Caco-2 (cell line): ENCODE measurements at regions not wholly inside any gene's neighbourhood (a gene's known extent, or its start where the extent isn't known, plus 50 kb on each side); places are given as distances from the start of the nearest gene placed in this dataset.

Source experiments
- BruUV-seq: library from RNA; stranded (reverse); fragments of 400-500 nt; replicated peaks from 2 replicates; lab custom pipeline; 2021; lab: Mats Ljungman, UMichigan
- CTCF ChIA-PET: fragments of 300-600 bp; sonication (Branson Sonifier 250); formaldehyde crosslinking; loops from one replicate; lab custom pipeline; 2022; ENCODE audit warnings: antibody characterized with exemption; lab: Charles Lee
- POLR2A ChIA-PET: fragments of 300-600 bp; sonication (Branson Sonifier 250); formaldehyde crosslinking; loops from one replicate; lab custom pipeline; 2022; ENCODE audit warnings: antibody characterized with exemption; lab: Charles Lee
- DNase-seq, 2 experiments: peaks; one replicate each; pipeline versions ENCODE4 v3.0.0 to v3.0.0-alpha.2; 2020 to 2022
- H3K27me3 ChIP-seq: replicated peaks from 2 replicates; pipeline ENCODE4 v1.6.0; 2011; ENCODE audit warnings: low read length; ENCODE audit not compliant: control insufficient read depth, insufficient read depth
- H3K36me3 ChIP-seq: 2 replicates; pipeline ENCODE4 v1.5.1; 2011; ENCODE audit warnings: low read length; ENCODE audit not compliant: control insufficient read depth, insufficient read depth
- H3K4me1 ChIP-seq: fragments of 250-450 bp; sonication (Bioruptor Pico); 2 replicates; pipeline ENCODE4 v1.5.1; 2020; ENCODE audit warnings: mild to moderate bottlenecking
- H3K4me3 ChIP-seq: 2 replicates; pipeline ENCODE4 v1.5.1; 2011; ENCODE audit warnings: low read depth, mild to moderate bottlenecking, control low read depth, low read length
- H3K9me3 ChIP-seq: fragments of 250-450 bp; sonication (Bioruptor Pico); 2 replicates; pipeline ENCODE4 v1.5.1; 2020; ENCODE audit warnings: mild to moderate bottlenecking, moderate library complexity
- H3K27ac Mint-ChIP-seq: one replicate; pipeline ENCODE4 v1.8.0; 2022; ENCODE audit warnings: mixed read lengths; ENCODE audit not compliant: unreplicated experiment
- H3K27me3 Mint-ChIP-seq: one replicate; pipeline ENCODE4 v1.8.0; 2022; ENCODE audit warnings: mixed read lengths; ENCODE audit not compliant: insufficient read depth, unreplicated experiment
- H3K36me3 Mint-ChIP-seq: one replicate; pipeline ENCODE4 v1.8.0; 2022; ENCODE audit warnings: mild to moderate bottlenecking, mixed read lengths; ENCODE audit not compliant: insufficient read depth, unreplicated experiment
- H3K4me1 Mint-ChIP-seq: one replicate; pipeline ENCODE4 v1.8.0; 2022; ENCODE audit warnings: low read depth, mixed read lengths; ENCODE audit not compliant: unreplicated experiment
- H3K4me3 Mint-ChIP-seq: one replicate; pipeline ENCODE4 v1.8.0; 2022; ENCODE audit warnings: mild to moderate bottlenecking, moderate library complexity, mixed read lengths; ENCODE audit not compliant: unreplicated experiment
- H3K9me3 Mint-ChIP-seq: one replicate; pipeline ENCODE4 v1.8.0; 2022; ENCODE audit warnings: mixed read lengths; ENCODE audit not compliant: unreplicated experiment
- CTCF ChIP-seq, 2 experiments: fragments of 200-600 bp in 1 of 2; IDR thresholded peaks; 1 replicate in 1 of 2; 2 replicates in 1 of 2; pipeline versions ENCODE4 v1.5.1 to v1.8.0; 2011 to 2022; ENCODE audit warnings: antibody characterized with exemption in 1 of 2, control low read depth in 1 of 2, inconsistent platforms in 1 of 2, low read depth in 1 of 2, low read length in 1 of 2, mild to moderate bottlenecking in 1 of 2, moderate library complexity in 1 of 2; ENCODE audit not compliant: insufficient read depth in 1 of 2, severe bottlenecking in 1 of 2, unreplicated experiment in 1 of 2
- intact Hi-C: fragments of 100-400 bp; cut with micrococcal nuclease; formaldehyde crosslinking; loops from one replicate; pipeline ENCODE4 v1.10.0; 2022; ENCODE audit not compliant: unreplicated experiment

- POLR2A ChIA-PET: no interaction called here
- no peaks in the 10 kb centered on the region for H3K4me1 ChIP-seq
These were observed 73.8 kb downstream of the IRX2 start for GRCh38 chr5:2677689-2678088.

GRCh38 chr5:2675548-2675947 lies 75.9 kb downstream of the IRX2 start:
- Mint-ChIP-seq H3K27ac (no peak overlapping the region), H3K9me3 (no peaks in the 10 kb centered on the region), H3K27me3 (peaks cover under 1% of the 10 kb centered on the region), H3K36me3 (no peaks in the 10 kb centered on the region), H3K4me1 (no peaks in the 10 kb centered on the region), H3K4me3 (no peak overlapping the region)
- DNase-seq: no peak
- ChIA-PET POLR2A (no interaction called here), CTCF (no interaction called here)
- no peaks in the 10 kb centered on the region for H3K36me3 ChIP-seq
- no peaks in the 10 kb centered on the region for H3K9me3 ChIP-seq
- intact Hi-C loops: no loop called here
- no peak overlapping the region for H3K4me3 ChIP-seq
- TF ChIP-seq CTCF (IDR thresholded peaks at IDR 0.05; ENCODE audit: insufficient read depth in 1 of 2, low read depth in 1 of 2, low read length in 1 of 2, severe bottlenecking in 1 of 2, unreplicated experiment in 1 of 2): no peak
- no peaks in the 10 kb centered on the region for H3K27me3 ChIP-seq
- BruUV-seq: no TSS peak
- no peaks in the 10 kb centered on the region for H3K4me1 ChIP-seq

More at GRCh38 chr5:2677689-2678088, 73.8 kb downstream of the IRX2 start:
- Histone ChIP-seq H3K4me3 (no peak overlapping the region), H3K9me3 (no peaks in the 10 kb centered on the region), H3K27me3 (no peaks in the 10 kb centered on the region), H3K36me3 (no peaks in the 10 kb centered on the region)
- no peak for TF ChIP-seq CTCF (IDR thresholded peaks at IDR 0.05; ENCODE audit: insufficient read depth in 1 of 2, low read depth in 1 of 2, low read length in 1 of 2, severe bottlenecking in 1 of 2, unreplicated experiment in 1 of 2)
- Mint-ChIP-seq H3K36me3 (no peaks in the 10 kb centered on the region), H3K27me3 (peaks cover 7% of the 10 kb centered on the region), H3K4me1 (no peaks in the 10 kb centered on the region), H3K4me3 (no peak overlapping the region), H3K9me3 (no peaks in the 10 kb centered on the region), H3K27ac (no peak overlapping the region)
- CTCF ChIA-PET: no interaction called here
- DNase-seq: no peak
- no TSS peak for BruUV-seq
- intact Hi-C loops: no loop called here

GRCh38 chr5:2674456-2674855 lies 77.0 kb downstream of the IRX2 start:
- Mint-ChIP-seq H3K27me3 (no peaks in the 10 kb centered on the region), H3K9me3 (no peaks in the 10 kb centered on the region), H3K4me1 (no peaks in the 10 kb centered on the region), H3K4me3 (no peak overlapping the region), H3K27ac (no peak overlapping the region), H3K36me3 (no peaks in the 10 kb centered on the region)
- TF ChIP-seq CTCF (IDR thresholded peaks at IDR 0.05; ENCODE audit: insufficient read depth in 1 of 2, low read depth in 1 of 2, low read length in 1 of 2, severe bottlenecking in 1 of 2, unreplicated experiment in 1 of 2): no peak
- H3K4me1 ChIP-seq: no peaks in the 10 kb centered on the region
- H3K27me3 ChIP-seq: no peaks in the 10 kb centered on the region
- ChIA-PET POLR2A (no interaction called here), CTCF (no interaction called here)
- intact Hi-C loops: no loop called here
- H3K36me3 ChIP-seq: no peaks in the 10 kb centered on the region
- H3K9me3 ChIP-seq: no peaks in the 10 kb centered on the region
- H3K4me3 ChIP-seq: no peak overlapping the region
- no TSS peak for BruUV-seq
- no peak for DNase-seq
